Liver (tissue), 3 donors: ENCODE measurements at regions not wholly inside any gene's neighbourhood (a gene's known extent, or its start where the extent isn't known, plus 50 kb on each side); places are given as distances from the start of the nearest gene placed in this dataset.

Source experiments
- ATF3 ChIP-seq: IDR thresholded peaks from 2 replicates; pipeline ENCODE4 v1.6.1; 2016; ENCODE audit warnings: antibody characterized with exemption
- EGR1 ChIP-seq, 2 donors: IDR thresholded peaks; 2 replicates each; pipeline ENCODE4 v1.6.1; 2016 to 2018; ENCODE audit warnings: antibody characterized with exemption in 2 of 2, low read depth in 2 of 2
- FOXA1 ChIP-seq: IDR thresholded peaks from 2 replicates; pipeline ENCODE4 v1.6.1; 2016; ENCODE audit warnings: antibody characterized with exemption
- GABPA ChIP-seq, 2 donors: IDR thresholded peaks in 1 of 2; conservative IDR thresholded peaks in 1 of 2; 2 replicates each; pipeline ENCODE4 v1.6.1; 2016; ENCODE audit warnings: antibody characterized with exemption in 2 of 2, mild to moderate bottlenecking in 1 of 2, moderate library complexity in 1 of 2
- JUND ChIP-seq, 2 donors: IDR thresholded peaks; 2 replicates each; pipeline ENCODE4 v1.6.1; 2016; ENCODE audit warnings: antibody characterized with exemption in 2 of 2
- MAX ChIP-seq: IDR thresholded peaks from 2 replicates; pipeline ENCODE4 v1.6.1; 2016; ENCODE audit warnings: antibody characterized with exemption
- RAD21 ChIP-seq, 2 donors: IDR thresholded peaks; 2 replicates each; pipeline ENCODE4 v1.6.1; 2016; ENCODE audit warnings: antibody characterized with exemption in 2 of 2, mild to moderate bottlenecking in 2 of 2
- SP1 ChIP-seq: IDR thresholded peaks from 2 replicates; pipeline ENCODE4 v1.6.1; 2018; ENCODE audit warnings: antibody characterized with exemption, mild to moderate bottlenecking
- TAF1 ChIP-seq: conservative IDR thresholded peaks from 2 replicates; pipeline ENCODE4 v1.6.1; 2016; ENCODE audit warnings: antibody characterized with exemption, mild to moderate bottlenecking
- YY1 ChIP-seq: IDR thresholded peaks from 2 replicates; pipeline ENCODE4 v1.6.1; 2016; ENCODE audit warnings: antibody characterized with exemption, mild to moderate bottlenecking
- TF ChIP-seq, protein P1 (sequence below): fragments of 150-350 bp; IDR thresholded peaks from 2 replicates; pipeline ENCODE4 v1.5.1; 2017; ENCODE audit warnings: improper control_type of control experiment, low read depth, low read length; ENCODE audit not compliant: missing input control
- TF ChIP-seq, protein P2 (sequence below): IDR thresholded peaks from 2 replicates; pipeline ENCODE4 v1.6.1; 2016; ENCODE audit warnings: antibody characterized with exemption, mild to moderate bottlenecking
- TF ChIP-seq, protein P3 (sequence below): IDR thresholded peaks from 2 replicates; pipeline ENCODE4 v1.6.1; 2016; ENCODE audit warnings: antibody characterized with exemption
- donor health status: healthy.
- donor health status: healthy.

- TF ChIP-seq, protein P1, sequence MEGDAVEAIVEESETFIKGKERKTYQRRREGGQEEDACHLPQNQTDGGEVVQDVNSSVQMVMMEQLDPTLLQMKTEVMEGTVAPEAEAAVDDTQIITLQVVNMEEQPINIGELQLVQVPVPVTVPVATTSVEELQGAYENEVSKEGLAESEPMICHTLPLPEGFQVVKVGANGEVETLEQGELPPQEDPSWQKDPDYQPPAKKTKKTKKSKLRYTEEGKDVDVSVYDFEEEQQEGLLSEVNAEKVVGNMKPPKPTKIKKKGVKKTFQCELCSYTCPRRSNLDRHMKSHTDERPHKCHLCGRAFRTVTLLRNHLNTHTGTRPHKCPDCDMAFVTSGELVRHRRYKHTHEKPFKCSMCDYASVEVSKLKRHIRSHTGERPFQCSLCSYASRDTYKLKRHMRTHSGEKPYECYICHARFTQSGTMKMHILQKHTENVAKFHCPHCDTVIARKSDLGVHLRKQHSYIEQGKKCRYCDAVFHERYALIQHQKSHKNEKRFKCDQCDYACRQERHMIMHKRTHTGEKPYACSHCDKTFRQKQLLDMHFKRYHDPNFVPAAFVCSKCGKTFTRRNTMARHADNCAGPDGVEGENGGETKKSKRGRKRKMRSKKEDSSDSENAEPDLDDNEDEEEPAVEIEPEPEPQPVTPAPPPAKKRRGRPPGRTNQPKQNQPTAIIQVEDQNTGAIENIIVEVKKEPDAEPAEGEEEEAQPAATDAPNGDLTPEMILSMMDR = no peak
- no peak for TF ChIP-seq EGR1 (IDR thresholded peaks at IDR 0.05; ENCODE audit: low read depth in 2 of 2)
- no peak for TF ChIP-seq RAD21 (IDR thresholded peaks at IDR 0.05)
- no peak for TF ChIP-seq MAX
- no peak for TF ChIP-seq YY1
- no peak for TF ChIP-seq TAF1
- no peak for TF ChIP-seq ATF3
- no peak for TF ChIP-seq FOXA1
- no peak for TF ChIP-seq SP1
- no peak for TF ChIP-seq JUND (IDR thresholded peaks at IDR 0.05)
- no peak for TF ChIP-seq GABPA (IDR thresholded peaks at IDR 0.05 in 1 of 2, conservative IDR thresholded peaks at IDR 0.05 in 1 of 2)
- TF ChIP-seq, protein P2, sequence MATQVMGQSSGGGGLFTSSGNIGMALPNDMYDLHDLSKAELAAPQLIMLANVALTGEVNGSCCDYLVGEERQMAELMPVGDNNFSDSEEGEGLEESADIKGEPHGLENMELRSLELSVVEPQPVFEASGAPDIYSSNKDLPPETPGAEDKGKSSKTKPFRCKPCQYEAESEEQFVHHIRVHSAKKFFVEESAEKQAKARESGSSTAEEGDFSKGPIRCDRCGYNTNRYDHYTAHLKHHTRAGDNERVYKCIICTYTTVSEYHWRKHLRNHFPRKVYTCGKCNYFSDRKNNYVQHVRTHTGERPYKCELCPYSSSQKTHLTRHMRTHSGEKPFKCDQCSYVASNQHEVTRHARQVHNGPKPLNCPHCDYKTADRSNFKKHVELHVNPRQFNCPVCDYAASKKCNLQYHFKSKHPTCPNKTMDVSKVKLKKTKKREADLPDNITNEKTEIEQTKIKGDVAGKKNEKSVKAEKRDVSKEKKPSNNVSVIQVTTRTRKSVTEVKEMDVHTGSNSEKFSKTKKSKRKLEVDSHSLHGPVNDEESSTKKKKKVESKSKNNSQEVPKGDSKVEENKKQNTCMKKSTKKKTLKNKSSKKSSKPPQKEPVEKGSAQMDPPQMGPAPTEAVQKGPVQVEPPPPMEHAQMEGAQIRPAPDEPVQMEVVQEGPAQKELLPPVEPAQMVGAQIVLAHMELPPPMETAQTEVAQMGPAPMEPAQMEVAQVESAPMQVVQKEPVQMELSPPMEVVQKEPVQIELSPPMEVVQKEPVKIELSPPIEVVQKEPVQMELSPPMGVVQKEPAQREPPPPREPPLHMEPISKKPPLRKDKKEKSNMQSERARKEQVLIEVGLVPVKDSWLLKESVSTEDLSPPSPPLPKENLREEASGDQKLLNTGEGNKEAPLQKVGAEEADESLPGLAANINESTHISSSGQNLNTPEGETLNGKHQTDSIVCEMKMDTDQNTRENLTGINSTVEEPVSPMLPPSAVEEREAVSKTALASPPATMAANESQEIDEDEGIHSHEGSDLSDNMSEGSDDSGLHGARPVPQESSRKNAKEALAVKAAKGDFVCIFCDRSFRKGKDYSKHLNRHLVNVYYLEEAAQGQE = no peak
- TF ChIP-seq, protein P3, sequence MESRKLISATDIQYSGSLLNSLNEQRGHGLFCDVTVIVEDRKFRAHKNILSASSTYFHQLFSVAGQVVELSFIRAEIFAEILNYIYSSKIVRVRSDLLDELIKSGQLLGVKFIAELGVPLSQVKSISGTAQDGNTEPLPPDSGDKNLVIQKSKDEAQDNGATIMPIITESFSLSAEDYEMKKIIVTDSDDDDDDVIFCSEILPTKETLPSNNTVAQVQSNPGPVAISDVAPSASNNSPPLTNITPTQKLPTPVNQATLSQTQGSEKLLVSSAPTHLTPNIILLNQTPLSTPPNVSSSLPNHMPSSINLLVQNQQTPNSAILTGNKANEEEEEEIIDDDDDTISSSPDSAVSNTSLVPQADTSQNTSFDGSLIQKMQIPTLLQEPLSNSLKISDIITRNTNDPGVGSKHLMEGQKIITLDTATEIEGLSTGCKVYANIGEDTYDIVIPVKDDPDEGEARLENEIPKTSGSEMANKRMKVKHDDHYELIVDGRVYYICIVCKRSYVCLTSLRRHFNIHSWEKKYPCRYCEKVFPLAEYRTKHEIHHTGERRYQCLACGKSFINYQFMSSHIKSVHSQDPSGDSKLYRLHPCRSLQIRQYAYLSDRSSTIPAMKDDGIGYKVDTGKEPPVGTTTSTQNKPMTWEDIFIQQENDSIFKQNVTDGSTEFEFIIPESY = no peak
Measured at GRCh38 chr18:28834889-28835288, 658.0 kb upstream of the CDH2 start.
